ENCODE measurements at regions not wholly inside any gene's neighbourhood (a gene's known extent, or its start where the extent isn't known, plus 50 kb on each side); places are given as distances from the start of the nearest gene placed in this dataset.

GRCh38 chr6:119891206-119891605 is 541.6 kb upstream of the MAN1A1 start:
- TF ChIP-seq POLR2AphosphoS5 (IDR thresholded peaks at IDR 0.05; ENCODE audit: low read depth, low read length) (no peak), POLR2A (IDR thresholded peaks at IDR 0.05; ENCODE audit: low read depth, low read length) (no peak)
